GM18508 (cell line): ENCODE measurements at regions not wholly inside any gene's neighbourhood (a gene's known extent, or its start where the extent isn't known, plus 50 kb on each side); places are given as distances from the start of the nearest gene placed in this dataset.
A peak's percentile ranks its signal among the peaks of the same experiment; 100 is the strongest.

Experiments used
- ATAC-seq: cut with Tn5 transposase; IDR thresholded peaks from one replicate; pipeline ENCODE4 v1.9.1; 2021; ENCODE audit warnings: moderate number of reproducible peaks; ENCODE audit not compliant: insufficient read depth, unreplicated experiment

DNA sequence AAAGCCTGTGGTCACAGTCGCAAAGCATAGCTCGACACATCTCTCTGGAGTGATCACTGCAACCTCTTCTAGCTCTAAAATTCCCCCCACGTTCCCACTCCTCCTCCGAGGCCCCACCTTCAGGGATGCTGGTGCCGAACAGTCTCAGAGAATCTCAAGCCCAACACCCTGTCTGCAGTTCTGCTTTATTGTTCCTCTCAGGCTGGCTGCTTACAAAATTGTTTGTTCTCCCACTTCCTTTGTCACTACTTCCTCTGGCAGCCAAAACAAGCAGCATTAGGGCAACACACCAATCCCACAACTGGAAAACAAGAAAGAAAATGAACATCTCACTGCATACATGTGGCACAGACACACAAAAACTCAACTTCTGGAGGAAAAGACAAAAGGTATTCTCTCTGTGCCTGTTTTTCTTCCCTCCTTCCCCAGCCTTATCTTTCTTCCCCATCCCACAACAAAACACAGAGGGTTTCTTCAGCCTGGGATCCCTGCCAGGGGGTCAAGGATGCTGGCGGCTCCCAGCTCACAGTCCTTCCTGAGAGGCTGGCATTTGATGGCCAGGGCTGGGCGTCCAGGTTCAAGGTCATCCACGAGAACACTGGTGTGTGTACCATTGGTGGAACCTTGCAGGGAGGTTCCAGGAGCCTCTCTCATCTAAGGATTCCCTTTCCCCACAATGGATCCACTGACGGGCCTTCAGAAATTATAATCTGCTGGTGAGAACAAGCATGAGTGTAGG lies 108.4 kb downstream of the TMCO5A start:
- no peak for ATAC-seq

DNA sequence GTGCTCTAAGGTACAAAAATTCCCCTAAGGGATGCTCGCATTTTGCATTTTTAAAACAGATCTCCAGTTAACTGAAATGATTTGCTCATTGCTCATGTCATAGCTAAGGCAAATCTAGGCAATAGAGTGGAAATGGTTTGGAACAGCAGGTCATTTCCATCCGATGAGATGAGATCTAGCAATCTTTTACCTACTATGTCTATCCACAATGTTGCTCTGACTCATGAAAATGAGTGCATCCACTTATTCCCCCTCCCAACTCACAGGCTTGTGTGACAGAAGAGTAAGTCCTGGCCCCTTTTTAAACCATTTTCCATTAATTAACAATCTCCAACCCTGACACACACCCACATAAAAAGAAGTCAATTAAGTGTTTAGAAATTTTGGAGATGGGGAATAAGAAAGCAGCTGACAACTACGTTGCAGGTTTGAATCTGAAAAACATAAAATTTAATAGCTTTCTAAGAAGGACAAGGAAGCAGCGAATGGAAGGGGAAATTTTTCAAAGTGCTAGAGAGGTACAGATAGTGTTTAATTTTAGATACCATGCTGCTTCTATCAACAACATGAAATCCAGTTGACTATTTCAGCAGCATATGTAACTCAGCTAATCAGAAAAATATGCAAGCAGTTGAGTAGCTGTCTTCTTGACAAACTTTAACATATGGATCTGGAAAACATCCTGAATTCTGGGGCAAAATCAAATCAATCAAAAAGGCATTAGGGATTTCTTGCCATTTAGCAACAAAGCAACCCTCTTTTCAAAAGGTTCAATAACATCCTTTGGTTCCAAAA lies 112.0 kb downstream of the TMCO5A start:
- no peak for ATAC-seq

DNA sequence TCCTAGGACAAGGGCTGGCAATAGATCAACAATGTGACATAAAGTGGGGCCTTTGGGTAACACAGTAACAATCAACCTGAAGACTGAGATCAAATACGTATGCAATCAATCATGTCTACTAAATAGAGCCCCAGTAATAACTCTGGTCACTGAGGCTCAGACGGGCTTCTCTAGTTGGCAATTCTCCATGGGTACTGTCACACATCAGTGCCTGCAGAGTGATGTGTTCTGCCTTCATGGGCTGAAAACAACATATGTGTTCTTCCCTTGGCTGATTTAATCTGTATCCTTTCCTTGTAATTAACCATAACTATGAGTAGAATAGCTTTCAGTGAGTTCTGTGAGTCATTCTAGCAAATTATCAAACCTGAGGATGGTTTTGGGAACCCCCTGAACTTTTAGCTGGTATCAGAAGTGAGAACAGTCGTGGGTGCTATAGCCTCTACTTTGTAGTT lies 113.6 kb downstream of the TMCO5A start:
- peak; percentile 77 for ATAC-seq

DNA sequence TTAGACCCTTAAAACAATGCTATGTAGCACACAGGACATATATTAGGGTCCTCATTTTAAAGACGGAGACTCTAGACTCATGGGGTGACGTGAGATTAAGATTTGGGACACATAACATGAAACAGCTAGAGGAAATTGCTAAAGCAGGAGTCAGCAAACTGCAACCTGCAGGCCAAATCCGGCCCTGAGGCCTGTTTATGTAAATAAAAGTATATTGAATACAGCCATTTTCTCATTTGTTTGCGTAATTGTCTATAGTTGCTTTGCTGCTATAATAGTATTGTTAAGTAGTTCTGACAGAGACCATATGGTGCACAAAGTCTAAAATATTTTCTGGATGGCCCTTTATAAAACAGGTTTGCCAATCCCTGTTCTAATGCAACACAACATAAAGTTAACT lies 115.5 kb downstream of the TMCO5A start:
- no peak for ATAC-seq

DNA sequence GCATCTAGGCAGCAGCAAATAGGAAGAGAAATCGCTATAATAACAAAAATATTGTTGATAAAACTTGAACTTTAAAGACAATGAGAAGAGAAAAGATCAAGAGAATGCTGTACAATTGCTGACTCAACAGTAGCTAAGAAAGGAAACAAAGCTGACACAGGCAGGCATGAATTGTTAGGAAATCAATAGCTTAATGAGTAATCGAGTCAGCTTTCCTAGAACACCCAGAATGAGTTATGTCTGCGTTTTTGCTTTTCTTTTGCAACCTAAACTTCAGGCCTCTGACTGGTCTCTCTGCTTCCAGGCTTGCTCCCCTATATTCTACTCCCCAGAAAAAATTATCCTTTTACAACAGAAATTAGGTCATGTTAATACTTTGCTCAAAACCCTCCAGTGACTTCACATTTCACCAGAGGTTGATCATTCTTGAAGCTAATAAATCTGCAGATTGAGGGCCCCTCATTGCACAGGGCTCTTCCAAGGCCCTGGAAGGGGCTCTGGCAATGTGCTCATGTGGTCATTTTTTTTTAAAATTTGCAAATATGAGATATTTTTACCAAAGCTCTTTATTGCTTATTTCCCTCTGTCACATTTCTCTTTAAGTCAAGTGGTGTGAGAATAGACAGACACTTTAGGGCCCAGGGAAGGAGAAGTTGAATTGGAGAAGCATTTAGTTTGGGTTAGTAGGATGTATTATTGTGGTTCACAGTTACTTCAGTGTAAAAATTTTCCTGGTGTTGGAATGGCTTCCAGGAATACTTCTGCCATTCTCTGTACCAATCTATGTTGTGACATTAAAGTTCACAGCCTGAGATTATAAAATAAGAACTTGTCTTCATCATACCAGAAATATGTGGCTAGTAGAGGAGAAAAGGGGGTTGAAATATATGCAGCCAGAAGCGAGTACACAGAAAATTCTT lies 116.3 kb downstream of the TMCO5A start:
- ATAC-seq, result no peak

DNA sequence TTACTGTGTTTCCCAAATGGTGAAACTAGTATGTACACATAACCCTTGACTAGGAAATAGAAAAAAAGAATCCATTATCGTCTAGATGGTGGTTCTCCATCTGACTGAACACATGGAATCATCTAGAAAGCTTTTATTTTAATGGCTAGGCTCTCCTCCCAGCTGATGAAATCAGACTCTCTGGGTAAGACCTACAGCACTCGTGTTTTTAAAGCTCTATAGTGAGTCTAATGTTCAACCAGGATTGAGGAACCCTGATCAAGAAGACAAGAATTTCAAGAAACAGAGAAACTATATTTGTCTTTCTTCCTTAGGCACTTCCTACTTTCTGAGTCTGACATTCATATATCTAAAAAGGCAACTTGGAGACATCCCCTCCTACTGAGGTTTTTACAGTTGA lies 118.8 kb downstream of the TMCO5A start:
- no peak for ATAC-seq

DNA sequence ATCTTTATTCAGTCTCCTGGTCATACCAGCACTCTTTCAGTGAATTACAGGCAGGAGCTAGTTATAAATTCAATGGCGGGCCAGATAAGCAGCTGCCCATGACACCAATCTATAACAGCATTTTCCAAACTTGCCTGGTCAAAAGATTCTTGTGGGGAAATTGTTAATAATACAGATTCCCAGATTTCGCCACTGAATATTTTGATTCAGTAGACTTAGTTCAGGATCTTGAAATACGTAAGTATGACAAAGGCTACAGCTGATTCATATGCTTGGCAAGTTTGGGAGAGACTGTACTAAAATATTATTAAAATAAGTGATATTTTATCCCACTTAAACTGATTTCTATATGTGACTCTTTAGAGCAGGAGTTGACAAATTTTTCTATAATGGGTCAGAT lies 119.3 kb downstream of the TMCO5A start:
- ATAC-seq, result no peak

DNA sequence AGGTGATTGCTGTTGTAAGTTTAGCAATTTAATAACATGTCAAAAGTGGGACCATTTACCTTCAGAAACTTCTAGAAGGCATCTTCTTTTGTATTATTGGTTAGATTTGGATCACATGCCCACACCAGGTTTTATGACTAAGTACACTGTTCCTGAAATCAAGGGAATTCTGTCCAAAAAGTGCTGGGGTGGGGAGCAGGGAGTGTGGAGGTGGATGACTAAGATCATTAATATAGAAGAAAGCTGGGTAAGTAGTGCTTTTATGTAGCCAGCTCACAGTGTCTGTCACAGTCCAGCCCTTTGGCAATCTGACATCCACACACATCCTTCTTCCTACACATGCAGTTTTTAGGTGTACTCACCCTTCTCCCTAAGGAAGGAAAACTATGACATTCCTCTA lies 120.0 kb downstream of the TMCO5A start:
- ATAC-seq, result no peak

DNA sequence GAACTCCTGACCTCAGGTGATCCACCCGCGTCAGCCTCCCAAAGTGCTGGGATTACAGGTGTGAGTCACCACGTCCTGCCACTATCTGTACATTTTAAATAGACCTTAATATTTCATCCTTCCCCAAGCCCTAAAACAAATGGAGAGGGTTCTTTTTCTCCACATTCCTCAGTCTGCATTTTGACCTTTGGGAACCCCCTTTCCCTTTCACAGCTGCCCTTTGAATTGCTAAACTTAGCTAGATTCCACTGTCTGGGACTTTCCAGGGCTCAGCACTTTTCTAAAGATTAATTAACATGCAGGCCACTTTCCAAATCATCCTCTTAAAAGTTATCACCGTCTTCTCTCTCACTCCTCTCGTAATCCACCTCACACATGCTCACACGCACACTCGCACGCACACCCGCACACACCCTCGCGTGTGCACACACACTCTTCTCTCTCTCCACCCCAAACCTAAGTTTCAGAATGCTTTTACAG lies 124.2 kb downstream of the TMCO5A start:
- no peak for ATAC-seq

DNA sequence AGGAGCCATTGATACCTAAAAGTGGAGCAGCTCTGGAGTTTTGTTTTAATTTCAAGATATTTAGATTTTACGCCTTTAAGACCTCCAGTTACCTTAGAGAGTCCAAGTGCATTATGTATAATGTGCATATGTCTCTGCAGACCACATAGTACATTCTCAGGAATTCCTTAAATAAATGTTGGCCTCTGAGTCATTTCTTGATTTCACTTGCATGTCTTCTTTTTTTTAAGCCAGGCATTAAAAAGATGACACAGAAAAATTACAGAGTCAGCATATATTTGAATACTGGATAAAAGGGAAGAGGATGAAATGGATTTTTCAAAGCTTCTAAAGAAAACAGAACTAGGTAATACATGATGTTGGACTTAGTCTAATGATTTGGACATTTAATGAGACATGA lies 125.2 kb downstream of the TMCO5A start:
- ATAC-seq, result no peak

DNA sequence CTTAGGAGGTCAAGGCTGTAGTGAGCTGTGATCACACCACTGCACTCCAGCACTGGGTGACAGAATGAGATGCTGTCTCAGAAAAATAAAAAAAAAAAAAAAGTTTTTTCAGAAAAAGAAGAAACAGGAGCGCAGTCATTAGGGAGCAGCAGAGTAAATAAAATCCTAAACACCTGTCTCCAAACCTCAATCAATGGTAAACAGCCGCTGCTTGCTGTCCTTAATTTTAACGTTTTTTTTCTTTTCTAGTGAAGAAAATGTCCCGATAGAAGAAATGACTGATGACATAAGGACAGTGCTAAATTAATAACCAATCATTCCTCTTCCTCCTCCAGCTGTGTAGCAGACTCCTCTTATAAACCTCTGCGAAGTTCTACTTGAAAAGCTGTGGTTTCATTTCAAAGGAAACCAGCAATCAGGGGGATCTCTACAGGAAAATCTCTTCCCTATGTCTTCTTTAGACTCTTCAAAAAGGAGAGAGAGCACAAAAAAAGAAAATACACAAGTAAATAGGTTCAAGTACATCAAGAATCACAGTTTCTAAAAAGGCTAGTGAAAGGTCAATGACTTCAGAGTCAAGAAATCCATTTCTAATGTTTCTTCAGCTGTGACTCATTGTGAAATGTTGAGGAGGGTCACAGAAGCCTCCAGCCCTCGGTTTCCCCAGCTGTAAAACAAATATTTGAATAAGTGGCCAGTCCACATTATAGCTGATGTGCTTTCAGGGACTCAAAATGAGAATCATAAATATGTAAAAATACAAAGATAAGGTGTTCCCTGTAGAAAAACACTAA lies 127.6 kb downstream of the TMCO5A start:
- no peak for ATAC-seq

DNA sequence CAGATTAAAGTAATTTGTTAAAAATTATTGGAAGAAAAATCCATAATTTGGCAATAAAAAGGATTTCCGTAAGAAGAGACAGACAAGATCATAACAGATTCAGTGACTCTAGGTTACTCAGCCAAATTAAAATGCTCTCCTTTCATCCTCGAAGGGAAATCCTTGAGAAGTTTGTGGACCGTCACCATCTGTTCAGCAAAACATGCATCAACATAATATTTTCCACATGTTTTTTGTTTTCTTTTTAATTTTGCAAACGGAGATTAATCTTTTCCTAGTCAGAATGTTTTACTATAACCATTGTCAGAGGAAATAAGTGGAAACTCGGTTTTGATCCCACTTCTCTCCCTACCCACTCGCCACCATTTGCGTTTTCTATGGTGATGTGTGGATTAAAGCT lies 128.3 kb downstream of the TMCO5A start:
- ATAC-seq, result no peak

DNA sequence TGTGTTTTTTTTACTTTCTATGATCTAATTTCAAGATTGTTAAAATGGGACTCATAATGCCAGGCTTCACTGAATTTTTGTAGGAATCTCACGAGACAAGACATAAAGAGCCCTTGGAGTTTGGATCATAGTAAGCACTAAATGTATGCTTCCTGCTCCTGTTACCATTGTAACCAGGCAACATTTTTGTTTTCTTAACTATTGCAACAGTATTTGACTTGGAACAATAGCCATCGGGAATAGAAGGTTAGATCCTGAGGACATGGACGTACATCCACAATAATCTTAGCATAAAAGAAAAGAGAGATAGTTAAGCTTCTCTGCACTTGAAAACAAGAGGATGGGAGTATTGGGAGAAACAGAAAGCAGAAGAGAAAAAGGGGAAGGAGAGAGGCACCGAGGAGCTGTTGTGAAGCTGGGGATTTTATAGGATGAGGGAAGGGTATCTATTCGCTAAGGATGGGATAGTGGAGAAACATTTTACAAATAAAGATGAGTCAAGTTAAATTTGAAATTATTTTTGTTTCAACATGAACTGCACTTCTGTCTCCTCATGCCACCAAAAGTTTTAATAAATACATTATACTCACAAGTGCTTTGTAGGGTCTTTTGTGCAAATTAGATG lies 131.4 kb downstream of the TMCO5A start:
- no peak for ATAC-seq

DNA sequence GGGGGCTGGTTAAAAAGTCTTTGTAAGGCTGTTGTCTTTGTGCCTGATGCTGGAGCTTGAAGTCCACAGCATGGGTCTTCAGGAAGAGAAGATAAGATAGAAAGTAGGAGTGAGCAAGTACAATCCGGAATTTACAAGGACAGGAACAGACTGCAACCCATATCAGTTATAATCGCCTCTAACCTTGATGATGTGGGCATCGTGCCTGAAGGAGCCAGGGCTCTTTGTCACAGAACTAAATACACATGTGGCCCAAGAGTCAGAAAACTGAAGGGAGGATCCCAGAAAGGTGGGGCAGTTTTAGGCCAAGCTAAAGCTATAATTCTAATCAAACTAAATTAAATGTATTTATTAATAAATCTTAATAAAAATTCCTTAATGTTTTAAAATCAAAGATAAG lies 132.2 kb downstream of the TMCO5A start:
- no peak for ATAC-seq

DNA sequence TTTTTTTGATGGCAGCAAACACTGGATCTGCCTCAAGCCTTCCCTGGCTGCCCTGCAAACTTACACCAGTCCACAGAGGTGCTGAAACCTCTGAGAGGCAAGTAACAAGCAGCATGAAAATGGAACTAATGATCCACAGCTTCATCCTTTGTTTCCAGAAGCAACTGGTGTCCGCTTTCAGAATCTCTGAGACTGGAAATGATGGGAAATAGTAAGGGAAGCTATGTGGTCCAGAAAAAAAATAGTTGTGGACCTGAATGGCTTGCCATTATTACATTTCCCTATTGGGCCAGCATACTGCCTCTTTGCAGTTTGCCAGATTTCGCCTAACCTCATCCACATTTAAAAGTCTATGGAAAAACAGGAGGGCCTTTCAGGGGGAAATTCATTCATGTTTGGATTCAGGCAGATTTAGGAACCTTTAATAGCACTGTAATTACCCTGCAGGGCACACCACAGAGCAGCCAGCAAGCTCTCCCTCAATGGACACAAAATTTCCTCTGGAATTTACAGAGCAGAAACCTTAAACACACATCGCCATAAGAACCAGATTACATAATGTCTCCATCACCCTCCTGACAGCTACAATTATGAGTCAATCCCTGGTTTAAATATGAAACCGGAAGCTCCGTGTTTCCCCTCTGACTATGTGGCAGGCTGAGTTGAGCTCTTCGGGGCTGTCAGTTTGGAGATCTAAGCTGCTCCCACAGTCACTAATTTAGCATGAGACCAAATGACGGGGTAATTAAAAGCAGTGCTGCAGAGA lies 134.4 kb downstream of the TMCO5A start:
- ATAC-seq, result peak; percentile 88

DNA sequence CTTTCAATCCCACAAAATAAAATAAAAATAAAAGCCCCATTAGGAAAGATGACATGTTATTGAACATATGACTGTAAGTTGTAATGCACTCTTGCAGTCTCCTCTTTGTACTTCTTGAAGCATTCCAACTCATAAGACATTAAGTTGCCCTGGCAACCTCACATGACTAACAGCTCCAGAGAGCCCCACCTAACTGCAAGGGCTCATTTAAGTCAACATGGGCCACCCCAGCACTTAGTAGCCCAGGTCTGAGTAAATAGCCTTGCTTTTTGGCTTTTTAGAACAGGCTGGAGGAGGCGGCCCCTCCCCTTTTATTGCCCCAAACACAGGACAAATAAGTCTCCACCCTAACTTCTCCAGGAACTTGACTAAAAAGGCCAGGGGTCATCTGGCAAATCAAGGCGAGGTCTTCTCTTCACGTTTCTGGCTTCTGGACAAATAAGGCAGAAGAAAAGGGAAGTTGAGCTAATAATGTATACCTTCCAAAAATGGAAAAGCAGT lies 135.1 kb downstream of the TMCO5A start:
- ATAC-seq, result no peak

DNA sequence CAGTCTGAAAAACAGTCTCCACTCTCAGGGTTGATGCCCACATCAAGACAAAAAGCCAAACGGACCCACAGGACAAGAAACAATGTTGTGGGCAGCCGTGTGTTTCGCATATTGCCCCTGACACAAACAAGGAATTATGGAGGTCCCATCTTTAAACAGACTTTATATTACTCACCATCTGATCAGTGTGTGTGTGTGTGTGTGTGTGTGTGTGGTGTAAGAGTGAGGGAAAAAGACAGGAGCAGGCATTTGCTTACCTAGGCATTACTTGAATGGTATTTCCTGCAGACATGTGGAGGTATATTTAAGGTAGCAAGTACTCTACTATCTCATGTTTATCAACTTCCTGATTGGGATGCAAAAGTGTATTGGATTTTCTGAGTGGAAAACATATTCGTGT lies 136.3 kb downstream of the TMCO5A start:
- no peak for ATAC-seq

DNA sequence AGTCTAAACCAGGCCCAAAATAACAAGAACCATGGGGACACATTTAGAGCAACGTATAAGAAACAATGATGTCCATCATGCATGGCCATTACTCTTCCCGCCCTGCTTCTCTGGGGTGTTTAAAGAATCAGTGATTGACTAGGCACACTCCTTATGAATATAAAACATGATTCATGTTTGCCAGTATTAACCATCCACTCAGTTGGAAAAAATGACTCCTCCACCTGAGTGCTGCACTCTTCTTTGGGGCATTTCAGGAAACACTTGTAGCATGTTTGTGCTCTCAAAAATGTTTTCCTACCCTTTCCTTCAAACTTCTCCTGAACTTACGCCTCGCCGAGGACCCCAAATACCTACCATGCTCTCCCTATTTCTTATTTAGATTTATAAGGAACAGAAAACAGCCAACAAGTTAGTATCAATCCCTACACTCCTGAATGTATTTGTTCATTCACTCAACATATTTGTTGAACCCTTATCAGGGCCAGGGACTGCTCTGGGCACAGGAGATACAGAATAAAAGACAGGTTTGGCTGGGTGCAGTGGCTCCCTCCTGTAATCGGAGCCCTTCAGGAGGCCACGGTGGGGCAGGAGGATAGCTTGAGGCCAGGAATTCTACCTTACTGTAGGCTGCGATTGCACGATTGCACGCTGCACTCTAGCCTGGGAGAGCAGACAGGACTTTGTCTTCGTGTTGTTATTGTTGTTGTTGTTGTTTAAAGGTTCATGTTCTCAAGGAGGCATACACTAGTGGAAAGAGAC lies 137.0 kb downstream of the TMCO5A start:
- no peak for ATAC-seq
